Adipocyte (in vitro differentiated cells): ENCODE measurements at regions not wholly inside any gene's neighbourhood (a gene's known extent, or its start where the extent isn't known, plus 50 kb on each side); places are given as distances from the start of the nearest gene placed in this dataset.
"Not testable (repeated sequence)": the region's sequence is repeated elsewhere in the genome, so short reads cannot be mapped to it uniquely, and the experiment has no call there.

Experiments
- DNase-seq: peaks from one replicate; pipeline ENCODE4 v3.0.0-alpha.2; 2015; ENCODE audit warnings: low read depth
- H3K27me3 ChIP-seq: replicated peaks from 2 replicates; pipeline ENCODE4 v1.7.0; 2013; ENCODE audit warnings: mild to moderate bottlenecking, low read length, moderate library complexity; ENCODE audit not compliant: control insufficient read depth, insufficient read depth
- H3K36me3 ChIP-seq: 2 replicates; pipeline ENCODE4 v1.7.0; 2013; ENCODE audit warnings: low read length, mild to moderate bottlenecking, moderate library complexity; ENCODE audit not compliant: control insufficient read depth, insufficient read depth, severe bottlenecking
- H3K4me1 ChIP-seq: 2 replicates; pipeline ENCODE4 v1.7.0; 2013; ENCODE audit warnings: mild to moderate bottlenecking, low read length, moderate library complexity; ENCODE audit not compliant: control insufficient read depth, insufficient read depth
- H3K4me3 ChIP-seq: 2 replicates; pipeline ENCODE4 v1.7.0; 2013; ENCODE audit warnings: mild to moderate bottlenecking, low read length, moderate library complexity
- H3K9ac ChIP-seq: 2 replicates; pipeline ENCODE4 v1.7.0; 2013; ENCODE audit warnings: mild to moderate bottlenecking, low read length, moderate library complexity
- H3K9me3 ChIP-seq: 2 replicates; pipeline ENCODE4 v1.7.0; 2013; ENCODE audit warnings: mild to moderate bottlenecking, low read length, moderate library complexity; ENCODE audit not compliant: control insufficient read depth

DNA sequence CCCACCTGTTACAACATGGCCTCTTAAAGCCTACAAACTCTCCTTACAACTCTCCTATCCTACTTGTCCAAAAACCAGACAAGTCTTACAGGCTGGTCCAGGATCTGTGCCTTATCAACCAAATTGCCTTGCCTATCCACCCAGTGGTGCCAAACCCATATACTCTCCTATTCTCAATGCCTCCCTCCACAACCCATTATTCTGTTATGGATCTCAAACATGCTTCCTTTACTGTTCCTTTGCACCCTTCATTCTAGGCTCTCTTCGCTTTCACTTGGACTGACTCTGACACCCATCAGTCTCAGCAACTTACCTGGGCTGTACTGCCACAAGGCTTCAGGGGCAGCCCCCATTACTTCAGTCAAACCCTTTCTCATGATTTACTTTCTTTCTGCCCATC lies 1112.1 kb upstream of the TMEM132C start:
- not testable (repeated sequence) for H3K36me3 ChIP-seq, H3K9ac ChIP-seq, DNase-seq, H3K9me3 ChIP-seq, H3K27me3 ChIP-seq, H3K4me3 ChIP-seq
- H3K4me1 ChIP-seq: peaks cover 12% of the 10 kb centered on the region

DNA sequence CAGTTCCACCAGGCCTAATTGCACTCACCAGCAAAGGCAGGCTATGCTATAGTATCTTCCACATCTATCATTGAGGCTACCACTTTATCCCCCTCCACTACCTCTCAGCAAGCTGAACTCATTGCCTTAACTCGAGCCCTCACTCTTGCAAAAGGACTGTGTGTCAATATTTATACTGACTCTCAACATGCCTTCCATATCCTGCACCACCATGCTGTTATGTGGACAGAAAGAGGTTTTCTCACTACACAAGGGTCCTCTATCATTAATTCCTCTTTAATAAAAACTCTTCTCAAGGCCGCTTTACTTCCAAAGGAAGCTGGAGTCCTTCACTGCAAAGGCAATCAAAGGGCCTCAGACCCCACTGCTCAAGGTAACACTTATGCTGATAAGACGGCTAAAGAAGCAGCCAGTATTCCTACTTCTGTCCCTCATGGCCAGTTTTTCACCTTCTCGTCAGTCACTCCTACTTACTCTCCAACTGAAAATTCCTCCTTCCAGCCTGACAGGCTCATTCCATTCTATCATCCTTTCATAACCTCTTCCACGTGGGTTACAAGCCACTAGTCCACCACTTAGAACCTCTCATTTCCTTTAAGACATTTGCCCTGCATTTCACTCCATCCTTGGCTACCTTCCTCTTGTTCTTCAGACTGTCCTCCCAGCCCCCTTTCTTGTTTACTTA lies 1110.9 kb upstream of the TMEM132C start:
- H3K36me3 ChIP-seq, DNase-seq, H3K4me3 ChIP-seq, H3K9ac ChIP-seq, H3K4me1 ChIP-seq, H3K9me3 ChIP-seq, H3K27me3 ChIP-seq: not testable (repeated sequence)

GRCh38 chr12:127157501-127158366 lies 1109.2 kb upstream of the TMEM132C start:
- H3K27me3 ChIP-seq, H3K4me3 ChIP-seq, H3K4me1 ChIP-seq, H3K36me3 ChIP-seq, H3K9ac ChIP-seq, DNase-seq: not testable (repeated sequence)
- H3K9me3 ChIP-seq: peaks cover 12% of the 10 kb centered on the region

DNA sequence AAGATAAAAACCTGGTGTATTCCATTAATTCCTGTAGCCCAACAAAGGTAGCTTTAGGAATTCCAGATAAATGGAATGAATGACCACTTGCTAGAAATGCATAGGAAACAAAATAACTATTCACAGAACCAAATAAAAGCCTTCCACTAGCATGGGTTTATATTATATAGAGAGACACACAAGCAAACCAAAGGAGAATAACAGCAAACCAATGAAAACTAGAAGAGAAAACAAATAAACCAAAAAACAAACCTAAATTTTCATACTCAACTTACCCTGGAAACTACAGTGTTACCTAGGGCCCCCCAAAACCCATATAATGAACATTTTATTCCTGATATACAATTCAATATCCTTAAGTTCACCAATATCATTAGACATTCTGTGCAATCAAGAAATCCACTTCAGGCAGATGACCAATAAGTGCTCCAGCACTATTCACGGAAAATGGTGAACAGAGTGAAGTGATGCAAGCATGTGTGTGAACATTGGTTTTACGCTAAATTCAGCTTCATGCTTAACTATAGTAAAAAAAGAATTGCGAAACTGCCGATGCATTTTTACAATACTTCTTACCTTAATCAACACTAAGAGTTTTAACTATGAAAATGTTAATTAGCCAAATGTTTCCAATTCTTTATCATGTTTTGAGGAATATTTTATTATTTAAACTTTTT lies 1108.4 kb upstream of the TMEM132C start:
- H3K27me3 ChIP-seq: no peaks in the 10 kb centered on the region
- no peak overlapping the region for H3K4me3 ChIP-seq
- no peaks in the 10 kb centered on the region for H3K36me3 ChIP-seq
- H3K9me3 ChIP-seq: peaks cover 12% of the 10 kb centered on the region
- DNase-seq: no peak
- peaks cover 12% of the 10 kb centered on the region for H3K4me1 ChIP-seq
- no peak overlapping the region for H3K9ac ChIP-seq

- Histone ChIP-seq H3K27me3 (no peaks in the 10 kb centered on the region), H3K9ac (no peak overlapping the region), H3K36me3 (no peaks in the 10 kb centered on the region), H3K4me1 (peaks cover 12% of the 10 kb centered on the region), H3K9me3 (peaks cover 12% of the 10 kb centered on the region), H3K4me3 (no peak overlapping the region)
- DNase-seq: no peak
Observed at GRCh38 chr12:127161466-127161865, 1105.5 kb upstream of the TMEM132C start.

- Histone ChIP-seq H3K9ac (peak overlapping the region; percentile 57), H3K4me1 (peaks cover 12% of the 10 kb centered on the region), H3K27me3 (no peaks in the 10 kb centered on the region), H3K36me3 (no peaks in the 10 kb centered on the region), H3K9me3 (peaks cover 12% of the 10 kb centered on the region), H3K4me3 (no peak overlapping the region)
- DNase-seq: no peak
Observed at GRCh38 chr12:127162307-127162706, 1104.7 kb upstream of the TMEM132C start.

DNA sequence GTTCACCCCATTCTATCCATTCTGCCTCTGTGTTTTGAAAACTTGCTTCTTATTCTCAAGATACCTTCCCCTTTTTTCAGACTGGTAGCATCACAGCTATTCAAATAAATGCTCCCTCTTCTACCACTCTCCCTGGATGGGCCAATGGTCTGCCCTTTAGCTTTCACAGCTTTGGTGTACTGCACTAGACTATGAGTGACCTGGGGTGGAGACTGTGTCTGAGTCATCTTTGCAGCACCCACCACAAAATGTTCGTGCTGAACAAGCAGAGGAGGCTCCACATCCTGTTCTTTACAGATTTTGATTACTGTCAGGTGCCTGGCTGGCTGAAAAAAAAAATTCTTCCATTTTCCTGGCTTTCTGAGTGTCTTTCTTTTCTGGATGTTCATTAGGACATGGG lies 1104.1 kb upstream of the TMEM132C start:
- no peaks in the 10 kb centered on the region for H3K36me3 ChIP-seq
- H3K27me3 ChIP-seq: no peaks in the 10 kb centered on the region
- DNase-seq: peak; percentile 55
- H3K4me1 ChIP-seq: peaks cover 12% of the 10 kb centered on the region
- no peak overlapping the region for H3K4me3 ChIP-seq
- peaks cover 12% of the 10 kb centered on the region for H3K9me3 ChIP-seq
- H3K9ac ChIP-seq: peak overlapping the region; percentile 57

GRCh38 chr12:127165567-127166392 lies 1101.2 kb upstream of the TMEM132C start:
- Histone ChIP-seq H3K9me3 (peaks cover 12% of the 10 kb centered on the region), H3K9ac (peak overlapping the region; percentile 82), H3K4me3 (peak overlapping the region; percentile 64), H3K4me1 (peaks cover 25% of the 10 kb centered on the region), H3K36me3 (no peaks in the 10 kb centered on the region), H3K27me3 (no peaks in the 10 kb centered on the region)
- DNase-seq: peak; percentile 84

- no peak for DNase-seq
Observed at GRCh38 chr12:127169321-127170181, 1097.4 kb upstream of the TMEM132C start.

More at GRCh38 chr12:127169321-127170181, 1097.4 kb upstream of the TMEM132C start:
- H3K4me3 ChIP-seq: peak overlapping the region; percentile 19
- peaks cover 31% of the 10 kb centered on the region for H3K4me1 ChIP-seq
- peak overlapping the region; percentile 70 for H3K9ac ChIP-seq
- H3K27me3 ChIP-seq: no peaks in the 10 kb centered on the region
- no peaks in the 10 kb centered on the region for H3K9me3 ChIP-seq
- no peaks in the 10 kb centered on the region for H3K36me3 ChIP-seq
